DND-41 (cell line): ENCODE measurements at regions not wholly inside any gene's neighbourhood (a gene's known extent, or its start where the extent isn't known, plus 50 kb on each side); places are given as distances from the start of the nearest gene placed in this dataset.

ENCODE experiments used
- EZH2 ChIP-seq: IDR thresholded peaks from 3 replicates; pipeline ENCODE4 v1.6.1; 2012; ENCODE audit warnings: borderline replicate concordance, low read depth, mild to moderate bottlenecking, moderate library complexity, low read length, inconsistent platforms; ENCODE audit not compliant: severe bottlenecking
- TF ChIP-seq, protein P1 (sequence below): IDR thresholded peaks from 2 replicates; pipeline ENCODE4 v1.5.1; 2012; ENCODE audit warnings: borderline replicate concordance, low read length, moderate library complexity, mild to moderate bottlenecking; ENCODE audit not compliant: poor library complexity, severe bottlenecking; ENCODE audit errors: extremely low read depth

GRCh38 chr2:7744827-7745226, 827.6 kb downstream of the RNF144A start:
- TF ChIP-seq, protein P1, sequence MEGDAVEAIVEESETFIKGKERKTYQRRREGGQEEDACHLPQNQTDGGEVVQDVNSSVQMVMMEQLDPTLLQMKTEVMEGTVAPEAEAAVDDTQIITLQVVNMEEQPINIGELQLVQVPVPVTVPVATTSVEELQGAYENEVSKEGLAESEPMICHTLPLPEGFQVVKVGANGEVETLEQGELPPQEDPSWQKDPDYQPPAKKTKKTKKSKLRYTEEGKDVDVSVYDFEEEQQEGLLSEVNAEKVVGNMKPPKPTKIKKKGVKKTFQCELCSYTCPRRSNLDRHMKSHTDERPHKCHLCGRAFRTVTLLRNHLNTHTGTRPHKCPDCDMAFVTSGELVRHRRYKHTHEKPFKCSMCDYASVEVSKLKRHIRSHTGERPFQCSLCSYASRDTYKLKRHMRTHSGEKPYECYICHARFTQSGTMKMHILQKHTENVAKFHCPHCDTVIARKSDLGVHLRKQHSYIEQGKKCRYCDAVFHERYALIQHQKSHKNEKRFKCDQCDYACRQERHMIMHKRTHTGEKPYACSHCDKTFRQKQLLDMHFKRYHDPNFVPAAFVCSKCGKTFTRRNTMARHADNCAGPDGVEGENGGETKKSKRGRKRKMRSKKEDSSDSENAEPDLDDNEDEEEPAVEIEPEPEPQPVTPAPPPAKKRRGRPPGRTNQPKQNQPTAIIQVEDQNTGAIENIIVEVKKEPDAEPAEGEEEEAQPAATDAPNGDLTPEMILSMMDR = no peak
- TF ChIP-seq EZH2 = no peak
